Breast epithelium (tissue), 4 donors: ENCODE measurements at regions not wholly inside any gene's neighbourhood (a gene's known extent, or its start where the extent isn't known, plus 50 kb on each side); places are given as distances from the start of the nearest gene placed in this dataset.

Source experiments
- DNase-seq, 2 donors: peaks; one replicate each; pipeline ENCODE4 v3.0.0-alpha.2; 2019; ENCODE audit warnings: low spot score in 2 of 2
- H3K27ac ChIP-seq, 2 donors: fragments of 200-600 bp; sonication (generic) in 1 of 2; one replicate each; pipeline ENCODE4 v1.5.1; 2016 to 2019; ENCODE audit warnings: mild to moderate bottlenecking in 1 of 2
- H3K27me3 ChIP-seq, 2 donors: fragments of 200-600 bp; sonication (generic) in 1 of 2; one replicate each; pipeline versions ENCODE4 v1.5.1 to v1.6.0; 2017 to 2019; ENCODE audit warnings: control low read depth in 1 of 2, mild to moderate bottlenecking in 1 of 2
- H3K36me3 ChIP-seq: fragments of 200-600 bp; one replicate; pipeline ENCODE4 v1.5.1; 2019
- H3K4me1 ChIP-seq, 2 donors: fragments of 200-600 bp; sonication (generic); one replicate each; pipeline ENCODE4 v1.5.1; 2016 to 2019; ENCODE audit warnings: control low read depth in 1 of 2
- H3K4me3 ChIP-seq, 3 donors: fragments of 200-600 bp; sonication (generic); 1 replicate in 2 of 3; 2 replicates in 1 of 3; pipeline ENCODE4 v1.5.1; 2016 to 2019; ENCODE audit warnings: mild to moderate bottlenecking in 3 of 3, moderate library complexity in 2 of 3
- H3K9me3 ChIP-seq, 2 donors: fragments of 200-600 bp; sonication (generic) in 1 of 2; one replicate each; pipeline ENCODE4 v1.5.1; 2016 to 2019; ENCODE audit warnings: control low read depth in 1 of 2
- CTCF ChIP-seq, 3 donors: fragments of 450-650 bp; IDR thresholded peaks; one replicate each; pipeline ENCODE4 v1.5.1; 2016 to 2017; ENCODE audit warnings: antibody characterized with exemption in 3 of 3, mild to moderate bottlenecking in 3 of 3, moderate library complexity in 3 of 3
- POLR2A ChIP-seq: fragments of 450-650 bp; IDR thresholded peaks from one replicate; pipeline ENCODE4 v1.6.1; 2016; ENCODE audit warnings: antibody characterized with exemption, mild to moderate bottlenecking, moderate library complexity
- POLR2AphosphoS5 ChIP-seq, 3 donors: sonication (generic); formaldehyde crosslinking; IDR thresholded peaks; one replicate each; pipeline ENCODE4 v1.6.1; 2017; ENCODE audit warnings: antibody characterized with exemption in 3 of 3
- intact Hi-C: fragments of 100-400 bp; cut with DNase I; formaldehyde crosslinking; loops from one replicate; pipeline ENCODE4 v1.15.1; 2023; ENCODE audit warnings: low total_unique reads

GRCh38 chr21:32122082-32122481, 156.8 kb downstream of the MIS18A start:
- no peak for DNase-seq
- no peak for TF ChIP-seq POLR2A
- no peak for TF ChIP-seq CTCF (IDR thresholded peaks at IDR 0.05)
- TF ChIP-seq POLR2AphosphoS5 (IDR thresholded peaks at IDR 0.05): no peak

GRCh38 chr21:32120230-32120629, 158.6 kb downstream of the MIS18A start:
- no peaks in the 10 kb centered on the region for H3K4me1 ChIP-seq
- no peaks in the 10 kb centered on the region for H3K36me3 ChIP-seq
- peaks cover 7 to 8% of the 10 kb centered on the region in 2 donors for H3K9me3 ChIP-seq
- H3K4me3 ChIP-seq: no peak overlapping the region
- DNase-seq: no peak
- H3K27ac ChIP-seq: no peak overlapping the region
- no peaks in the 10 kb centered on the region for H3K27me3 ChIP-seq
- intact Hi-C loops: no loop called here
- TF ChIP-seq POLR2AphosphoS5 (IDR thresholded peaks at IDR 0.05) (no peak), CTCF (IDR thresholded peaks at IDR 0.05) (no peak), POLR2A (no peak)

More at GRCh38 chr21:32122082-32122481, 156.8 kb downstream of the MIS18A start:
- Histone ChIP-seq H3K27ac (no peak overlapping the region), H3K27me3 (no peaks in the 10 kb centered on the region), H3K4me1 (no peaks in the 10 kb centered on the region), H3K36me3 (no peaks in the 10 kb centered on the region), H3K4me3 (no peak overlapping the region), H3K9me3 (peaks cover 7 to 8% of the 10 kb centered on the region in 2 donors)
- intact Hi-C loops: no loop called here

GRCh38 chr21:32119811-32120210, 159.0 kb downstream of the MIS18A start:
- intact Hi-C loops: no loop called here
- no peak overlapping the region for H3K4me3 ChIP-seq
- no peaks in the 10 kb centered on the region for H3K36me3 ChIP-seq
- no peak for DNase-seq
- H3K4me1 ChIP-seq: no peaks in the 10 kb centered on the region
- H3K27me3 ChIP-seq: no peaks in the 10 kb centered on the region
- peaks cover 7 to 8% of the 10 kb centered on the region in 2 donors for H3K9me3 ChIP-seq
- no peak overlapping the region for H3K27ac ChIP-seq
- TF ChIP-seq POLR2AphosphoS5 (IDR thresholded peaks at IDR 0.05) (no peak), POLR2A (no peak), CTCF (IDR thresholded peaks at IDR 0.05) (no peak)

GRCh38 chr21:32119389-32119788, 159.5 kb downstream of the MIS18A start:
- TF ChIP-seq POLR2A (no peak), CTCF (IDR thresholded peaks at IDR 0.05) (no peak), POLR2AphosphoS5 (IDR thresholded peaks at IDR 0.05) (no peak)
- no peak for DNase-seq
- Histone ChIP-seq H3K27me3 (no peaks in the 10 kb centered on the region), H3K4me3 (no peak overlapping the region), H3K36me3 (no peaks in the 10 kb centered on the region), H3K27ac (no peak overlapping the region), H3K4me1 (no peaks in the 10 kb centered on the region), H3K9me3 (peaks cover 7 to 8% of the 10 kb centered on the region in 2 donors)
- intact Hi-C loops: no loop called here

GRCh38 chr21:32114419-32115035, 164.3 kb downstream of the MIS18A start:
- Histone ChIP-seq H3K9me3 (no peaks in the 10 kb centered on the region), H3K4me1 (no peaks in the 10 kb centered on the region), H3K4me3 (no peak overlapping the region), H3K36me3 (peaks cover 3% of the 10 kb centered on the region), H3K27me3 (no peaks in the 10 kb centered on the region), H3K27ac (peak overlapping the region in 1 of 2 donors; percentile 50)
- no peak for DNase-seq
- intact Hi-C loops: no loop called here
- TF ChIP-seq POLR2A (no peak), POLR2AphosphoS5 (IDR thresholded peaks at IDR 0.05) (no peak), CTCF (IDR thresholded peaks at IDR 0.05) (no peak)
